Fibroblast of peridontal ligament (primary cell): ENCODE measurements at regions not wholly inside any gene's neighbourhood (a gene's known extent, or its start where the extent isn't known, plus 50 kb on each side); places are given as distances from the start of the nearest gene placed in this dataset.

ENCODE experiments used
- DNase-seq: peaks from one replicate; pipeline ENCODE4 v3.0.0-alpha.2; 2010; ENCODE audit errors: extremely low read depth

DNA sequence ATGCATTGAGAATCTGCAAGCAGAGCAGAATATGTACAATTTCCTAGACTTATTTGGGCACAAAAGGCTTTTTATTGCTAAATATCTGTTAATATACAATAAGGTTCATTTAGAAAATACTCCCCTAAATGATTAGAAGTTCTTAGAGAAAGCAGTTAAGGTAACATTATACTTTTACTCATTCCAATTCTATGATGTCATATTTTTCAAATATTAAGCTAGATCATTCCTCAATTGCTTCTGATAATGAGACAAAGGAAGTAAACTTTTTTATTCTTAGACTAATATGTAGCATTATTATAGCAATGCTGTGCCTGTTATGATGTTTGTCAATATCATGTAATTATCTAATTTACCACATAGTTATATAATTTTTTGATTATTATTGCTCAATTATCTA lies 447.0 kb downstream of the SLC16A7 start:
- no peak for DNase-seq

- DNase-seq = no peak
Measured at GRCh38 chr12:60043236-60043635, 447.4 kb downstream of the SLC16A7 start.

DNA sequence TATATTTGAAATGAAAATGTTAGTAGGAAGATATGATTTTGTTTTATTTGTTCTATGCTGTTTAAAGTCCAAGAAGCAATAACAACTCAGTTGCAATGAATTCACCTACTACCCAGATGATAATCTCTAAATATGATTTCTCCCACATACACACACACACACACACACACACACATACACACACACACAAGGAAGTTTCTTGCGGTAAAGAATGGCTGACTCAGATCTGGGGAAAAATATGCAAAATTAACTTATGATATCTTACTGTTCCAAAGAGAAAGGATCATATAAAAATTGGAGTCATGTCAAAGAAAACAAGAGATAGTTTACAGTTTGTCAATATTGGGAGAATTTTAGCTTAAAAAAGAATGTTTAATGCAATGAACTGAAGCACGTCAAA lies 456.7 kb downstream of the SLC16A7 start:
- DNase-seq = no peak

DNA sequence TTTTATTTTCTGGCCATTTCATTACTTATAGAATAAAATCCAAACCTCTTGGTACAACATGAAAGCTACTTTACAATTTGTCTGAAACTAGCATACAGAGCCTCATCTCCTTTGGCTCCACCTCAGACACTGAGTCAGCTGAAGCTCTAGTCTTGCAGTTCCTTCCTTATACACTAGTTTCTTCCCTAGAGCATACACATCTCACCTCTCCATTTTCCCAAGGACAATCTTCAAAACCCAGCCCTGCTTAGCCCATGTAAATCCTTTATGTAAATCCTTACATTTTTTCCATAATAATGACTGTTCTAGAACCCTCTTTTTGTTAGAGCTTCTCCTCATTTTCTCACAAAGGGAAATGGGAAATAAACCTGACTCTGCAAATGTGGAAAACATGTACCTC lies 463.4 kb downstream of the SLC16A7 start:
- DNase-seq = no peak

DNA sequence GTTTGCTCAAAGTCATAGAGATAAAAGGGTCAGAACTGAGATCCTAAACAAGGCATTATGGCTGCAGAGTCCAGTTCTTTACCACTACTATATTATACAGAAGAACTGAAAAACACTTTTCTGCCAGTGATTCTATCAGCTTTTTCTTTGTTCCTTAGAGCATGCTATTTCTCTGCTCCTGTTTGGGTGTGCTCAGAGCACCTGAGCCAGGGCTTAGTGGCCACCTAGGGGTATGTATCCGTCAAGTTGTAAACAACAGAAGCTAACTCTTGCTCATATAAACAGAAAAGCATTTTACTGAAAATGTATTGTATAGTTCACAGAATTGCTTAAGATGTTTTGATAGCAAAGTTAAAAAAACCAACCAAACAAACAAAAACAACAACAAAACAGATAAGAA lies 470.8 kb downstream of the SLC16A7 start:
- no peak for DNase-seq

- DNase-seq = no peak
Measured at GRCh38 chr12:60070552-60070951, 474.7 kb downstream of the SLC16A7 start.

GRCh38 chr12:60071759-60072191 lies 475.9 kb downstream of the SLC16A7 start:
- no peak for DNase-seq

GRCh38 chr12:60072911-60073310 lies 477.1 kb downstream of the SLC16A7 start:
- DNase-seq = no peak

GRCh38 chr12:60075091-60075490 lies 479.3 kb downstream of the SLC16A7 start:
- no peak for DNase-seq

DNA sequence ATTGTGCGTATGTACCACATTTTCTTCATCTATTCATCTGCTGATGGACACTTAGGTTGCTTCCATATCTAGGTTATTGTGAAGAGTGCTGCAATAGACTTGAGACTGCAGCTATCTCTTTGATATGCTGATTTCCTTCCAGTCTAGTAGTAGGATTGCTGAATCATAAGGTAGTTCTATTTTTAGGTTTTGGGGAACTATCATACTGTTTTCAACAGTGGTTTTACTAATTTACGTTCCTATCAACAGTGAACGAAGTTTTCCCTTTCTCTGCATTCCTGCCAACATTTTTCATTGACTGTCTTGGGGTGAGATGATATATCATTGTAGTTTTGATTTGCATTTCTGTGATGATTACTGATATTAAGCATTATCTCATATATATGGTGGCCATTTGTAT lies 482.2 kb downstream of the SLC16A7 start:
- DNase-seq = no peak

DNA sequence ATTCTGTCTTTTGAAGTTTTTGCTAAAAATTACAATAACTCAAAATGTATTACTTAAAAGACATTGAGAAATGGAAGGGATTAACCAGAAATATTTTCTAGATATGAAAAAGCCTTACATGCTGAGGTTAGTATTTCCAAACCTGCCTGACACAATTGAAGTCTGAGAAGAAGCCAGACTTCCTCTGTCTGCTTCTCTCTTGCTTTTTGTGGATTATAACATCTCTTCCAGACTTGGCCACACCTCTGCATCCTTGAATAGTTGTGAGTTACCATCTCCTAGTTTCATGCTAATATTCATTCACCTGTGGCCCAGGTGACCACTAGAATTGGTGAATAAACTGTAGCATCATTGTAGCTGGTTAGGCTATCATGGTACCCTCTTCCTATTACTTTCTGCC lies 497.6 kb downstream of the SLC16A7 start:
- DNase-seq = no peak

- DNase-seq = no peak
Measured at GRCh38 chr12:60094436-60094835, 498.6 kb downstream of the SLC16A7 start.

- DNase-seq = no peak
Measured at GRCh38 chr12:60096727-60097126, 500.9 kb downstream of the SLC16A7 start.

DNA sequence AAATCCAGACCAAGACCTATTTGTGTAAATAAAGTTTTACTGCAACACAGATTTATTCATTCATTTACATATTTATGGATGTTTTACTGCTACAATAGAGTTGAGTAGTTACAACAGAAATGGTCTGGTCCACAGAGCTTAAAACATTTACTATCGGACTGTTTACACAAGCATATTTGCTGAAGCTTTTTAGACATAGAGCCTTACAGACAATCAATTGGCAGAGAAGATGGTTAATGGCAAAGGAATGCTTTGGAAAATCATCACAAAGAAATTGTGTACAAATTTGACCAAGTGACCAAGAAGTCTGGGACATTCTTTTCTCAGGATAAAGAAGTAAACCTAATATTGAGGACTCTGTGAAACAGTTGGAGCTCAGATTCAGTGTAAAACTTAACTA lies 504.3 kb downstream of the SLC16A7 start:
- DNase-seq = no peak

DNA sequence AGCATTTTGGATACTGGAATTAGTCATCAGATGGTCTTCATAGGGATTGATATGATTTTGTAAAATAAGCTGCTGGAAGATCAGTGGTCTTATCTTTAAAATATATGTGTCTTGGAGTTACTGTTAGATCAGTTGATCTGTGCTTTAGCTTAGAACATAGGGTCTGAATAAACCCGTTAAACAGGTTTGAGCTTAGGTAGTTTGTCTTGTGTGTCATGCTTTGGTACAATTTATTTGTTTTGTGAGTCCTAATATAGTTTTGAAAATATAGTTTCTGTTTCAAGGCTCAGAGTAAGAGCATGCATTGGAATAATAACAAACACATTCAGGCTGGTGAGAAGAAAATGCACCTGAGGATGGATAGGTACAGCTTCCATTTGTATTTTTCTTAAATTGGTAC lies 505.0 kb downstream of the SLC16A7 start:
- no peak for DNase-seq

- no peak for DNase-seq
Measured at GRCh38 chr12:60101715-60102114, 505.9 kb downstream of the SLC16A7 start.

- peak; percentile 10 for DNase-seq
Measured at GRCh38 chr12:60106214-60106613, 510.4 kb downstream of the SLC16A7 start.

GRCh38 chr12:60107992-60108391 lies 512.2 kb downstream of the SLC16A7 start:
- DNase-seq = no peak

DNA sequence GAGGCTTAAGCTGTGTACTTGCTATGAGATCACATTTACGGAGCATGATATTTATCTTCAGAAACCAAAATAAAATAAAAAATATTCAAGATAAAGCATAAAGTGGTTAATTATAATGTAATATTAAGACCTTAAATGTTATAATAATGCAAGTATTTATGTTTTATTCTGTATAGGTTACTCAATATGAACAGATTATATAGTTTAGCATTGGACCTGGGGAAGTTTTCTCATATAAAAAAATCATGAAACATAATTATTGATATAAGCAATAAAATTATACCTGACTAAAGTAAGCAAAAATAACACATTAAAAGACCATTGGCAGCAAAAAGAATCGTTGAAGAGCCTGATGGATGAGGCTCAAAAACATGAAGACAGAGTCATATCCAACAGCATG lies 516.2 kb downstream of the SLC16A7 start:
- no peak for DNase-seq

DNA sequence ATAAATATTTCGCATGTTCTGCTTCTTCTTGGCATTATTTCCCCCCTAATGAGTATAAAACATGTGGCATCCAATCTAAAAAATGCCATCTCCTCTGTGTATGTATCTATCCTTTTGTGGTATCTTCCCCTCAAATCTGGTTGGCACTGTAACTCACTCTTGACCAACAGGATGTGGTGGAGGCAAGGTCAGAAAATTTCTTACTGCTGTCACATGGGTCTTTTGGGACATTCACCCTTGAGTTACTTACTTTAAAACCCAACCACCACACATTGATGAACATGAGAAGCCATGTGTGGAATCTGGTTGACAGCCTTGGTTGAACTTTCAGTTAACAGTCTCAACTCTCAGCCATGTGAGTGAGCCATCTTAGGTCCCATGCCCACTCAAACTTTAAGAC lies 516.9 kb downstream of the SLC16A7 start:
- DNase-seq = no peak

GRCh38 chr12:60114169-60114568 lies 518.3 kb downstream of the SLC16A7 start:
- no peak for DNase-seq

DNA sequence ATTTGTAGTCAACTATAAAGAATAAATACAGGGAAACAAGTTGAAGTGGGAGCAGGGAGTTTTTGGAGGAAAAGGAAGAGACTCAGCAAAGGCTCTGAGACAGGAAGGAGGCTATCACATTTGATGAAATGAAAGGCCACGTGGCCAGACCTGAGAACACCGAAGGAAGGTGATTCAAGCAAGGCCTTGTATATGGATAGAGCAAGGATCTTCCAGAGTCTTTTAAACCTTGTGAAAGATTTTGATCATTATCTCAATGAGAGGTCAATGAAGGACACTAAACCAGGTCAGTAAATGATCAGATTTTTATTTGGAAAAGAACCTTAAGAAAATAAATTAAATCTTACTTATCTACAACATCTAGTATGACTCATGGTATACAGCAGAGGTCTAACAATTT lies 523.5 kb downstream of the SLC16A7 start:
- no peak for DNase-seq

- DNase-seq = no peak
Measured at GRCh38 chr12:60120199-60120598, 524.4 kb downstream of the SLC16A7 start.

DNA sequence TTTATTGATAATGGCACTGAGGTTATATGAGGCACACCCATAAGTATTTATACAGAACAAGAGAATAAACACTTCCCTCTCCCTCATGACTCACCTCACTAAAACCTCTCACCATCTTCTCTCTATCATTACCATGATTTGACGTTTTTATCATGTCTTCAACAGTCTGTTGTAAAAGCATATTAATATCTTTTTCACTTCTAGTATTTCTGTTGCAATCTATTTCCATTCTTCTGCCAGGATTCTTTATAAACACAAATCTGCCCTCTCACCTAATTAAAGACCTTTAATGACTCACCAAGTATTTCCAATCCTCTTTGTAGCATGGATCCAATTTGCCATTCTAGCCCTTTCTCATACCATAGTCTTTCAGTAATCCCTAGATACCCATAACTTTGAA lies 527.7 kb downstream of the SLC16A7 start:
- DNase-seq = no peak

- no peak for DNase-seq
Measured at GRCh38 chr12:60137513-60137912, 541.7 kb downstream of the SLC16A7 start.
